HEK293 (cell line): ENCODE measurements at regions not wholly inside any gene's neighbourhood (a gene's known extent, or its start where the extent isn't known, plus 50 kb on each side); places are given as distances from the start of the nearest gene placed in this dataset.

Experiments
- CTCF ChIA-PET: fragments of 350-600 bp; formaldehyde crosslinking; extraction: SDS; loops from one replicate; lab custom pipeline; 2021; ENCODE audit warnings: antibody characterized with exemption; lab: Yijun Ruan, JAX
- POLR2A ChIA-PET: fragments of 300-600 bp; formaldehyde crosslinking; extraction: SDS; loops from one replicate; lab custom pipeline; 2020; ENCODE audit warnings: antibody characterized with exemption, inconsistent platforms; lab: Yijun Ruan, JAX
- H3K27ac ChIP-seq: fragments of 200-500 bp; sonication (Bioruptor generic); 2 replicates; pipeline ENCODE4 v1.5.1; 2014; ENCODE audit warnings: low read depth, low read length, control low read depth, inconsistent platforms; ENCODE audit errors: extremely low read depth
- H3K36me3 ChIP-seq, 2 experiments: fragments of 200-500 bp in 1 of 2; sonication (Bioruptor generic) in 1 of 2; 1 replicate in 1 of 2; 2 replicates in 1 of 2; pipeline ENCODE4 v1.5.1; 2014 to 2017; ENCODE audit warnings: inconsistent platforms in 2 of 2, low read length in 2 of 2; ENCODE audit not compliant: control insufficient read depth in 2 of 2, insufficient read depth in 1 of 2
- H3K4me1 ChIP-seq: fragments of 200-500 bp; sonication (Bioruptor generic); 2 replicates; pipeline ENCODE4 v1.5.1; 2014; ENCODE audit warnings: mild to moderate bottlenecking, low read length, inconsistent platforms; ENCODE audit not compliant: control insufficient read depth, insufficient read depth
- H3K4me3 ChIP-seq: 2 replicates; pipeline ENCODE4 v1.5.1; 2011; ENCODE audit warnings: low read depth, mild to moderate bottlenecking, control low read depth, low read length, moderate library complexity
- H3K9me3 ChIP-seq: fragments of 200-500 bp; sonication (Bioruptor generic); 2 replicates; pipeline ENCODE4 v1.5.1; 2014; ENCODE audit warnings: low read depth, low read length, inconsistent platforms; ENCODE audit not compliant: control insufficient read depth, insufficient read depth
- HOXD13 ChIP-seq: sonication (generic); formaldehyde crosslinking; IDR thresholded peaks from 2 replicates; pipeline ENCODE4 v1.8.0; 2022; ENCODE audit warnings: missing genetic modification reagents, borderline replicate concordance
- KLF8 ChIP-seq: fragments of 450-650 bp; formaldehyde crosslinking; IDR thresholded peaks from 2 replicates; pipeline ENCODE4 v1.5.1; 2016; ENCODE audit warnings: missing biosample characterization, missing genetic modification characterization
- MYNN ChIP-seq: fragments of 450-650 bp; formaldehyde crosslinking; IDR thresholded peaks from 2 replicates; pipeline ENCODE4 v1.5.1; 2016; ENCODE audit warnings: missing biosample characterization, missing genetic modification characterization, borderline replicate concordance
- OVOL3 ChIP-seq: fragments of 450-650 bp; formaldehyde crosslinking; IDR thresholded peaks from 2 replicates; pipeline ENCODE4 v1.5.1; 2016; ENCODE audit warnings: missing biosample characterization, missing genetic modification characterization
- PATZ1 ChIP-seq: fragments of 450-650 bp; formaldehyde crosslinking; IDR thresholded peaks from 2 replicates; pipeline ENCODE4 v1.5.1; 2016; ENCODE audit warnings: missing biosample characterization, missing genetic modification characterization
- RBAK ChIP-seq: fragments of 450-650 bp; formaldehyde crosslinking; IDR thresholded peaks from 2 replicates; pipeline ENCODE4 v1.5.1; 2016; ENCODE audit warnings: missing biosample characterization, missing genetic modification characterization
- ZBTB21 ChIP-seq: fragments of 450-650 bp; formaldehyde crosslinking; IDR thresholded peaks from 2 replicates; pipeline ENCODE4 v1.5.1; 2017; ENCODE audit warnings: missing biosample characterization, missing genetic modification characterization
- ZFHX2 ChIP-seq: fragments of 450-650 bp; formaldehyde crosslinking; conservative IDR thresholded peaks from 2 replicates; pipeline ENCODE4 v1.5.1; 2016; ENCODE audit warnings: missing biosample characterization, missing genetic modification characterization
- ZIC2 ChIP-seq: fragments of 450-650 bp; formaldehyde crosslinking; IDR thresholded peaks from 2 replicates; pipeline ENCODE4 v1.5.1; 2016; ENCODE audit warnings: missing biosample characterization, missing genetic modification characterization
- ZNF133 ChIP-seq: fragments of 450-650 bp; formaldehyde crosslinking; IDR thresholded peaks from 2 replicates; pipeline ENCODE4 v1.5.1; 2016; ENCODE audit warnings: missing biosample characterization, missing genetic modification characterization
- ZNF16 ChIP-seq: fragments of 450-650 bp; formaldehyde crosslinking; IDR thresholded peaks from 2 replicates; pipeline ENCODE4 v1.5.1; 2016; ENCODE audit warnings: low read depth, missing biosample characterization, missing genetic modification characterization
- ZNF184 ChIP-seq: fragments of 450-650 bp; IDR thresholded peaks from 2 replicates; pipeline ENCODE4 v1.5.1; 2018; ENCODE audit warnings: missing biosample characterization, mild to moderate bottlenecking, missing genetic modification characterization
- ZNF19 ChIP-seq: fragments of 450-650 bp; formaldehyde crosslinking; IDR thresholded peaks from 2 replicates; pipeline ENCODE4; 2016; ENCODE audit warnings: missing biosample characterization, missing genetic modification characterization, low read depth
- ZNF26 ChIP-seq: fragments of 450-650 bp; formaldehyde crosslinking; IDR thresholded peaks from 2 replicates; pipeline ENCODE4 v1.5.1; 2016; ENCODE audit warnings: missing biosample characterization, missing genetic modification characterization
- ZNF302 ChIP-seq: fragments of 450-650 bp; formaldehyde crosslinking; IDR thresholded peaks from 2 replicates; pipeline ENCODE4 v1.5.1; 2016; ENCODE audit warnings: missing biosample characterization, missing genetic modification characterization, low read depth
- ZNF341 ChIP-seq: fragments of 450-650 bp; formaldehyde crosslinking; IDR thresholded peaks from 2 replicates; pipeline ENCODE4; 2016; ENCODE audit warnings: low read depth, missing biosample characterization, missing genetic modification characterization
- ZNF394 ChIP-seq: fragments of 450-650 bp; formaldehyde crosslinking; IDR thresholded peaks from 2 replicates; pipeline ENCODE4 v1.5.1; 2016; ENCODE audit warnings: missing biosample characterization, missing genetic modification characterization, mild to moderate bottlenecking, moderate library complexity, borderline replicate concordance
- ZNF529 ChIP-seq: fragments of 450-650 bp; formaldehyde crosslinking; IDR thresholded peaks from 2 replicates; pipeline ENCODE4 v1.5.1; 2017; ENCODE audit warnings: missing genetic modification characterization, missing biosample characterization; ENCODE audit not compliant: insufficient replicate concordance
- ZNF596 ChIP-seq: fragments of 450-650 bp; IDR thresholded peaks from 2 replicates; pipeline ENCODE4 v1.5.0; 2018; ENCODE audit warnings: missing biosample characterization, mild to moderate bottlenecking, missing genetic modification characterization, moderate library complexity
- ZNF600 ChIP-seq: fragments of 450-650 bp; formaldehyde crosslinking; IDR thresholded peaks from 2 replicates; pipeline ENCODE4 v1.5.1; 2016; ENCODE audit warnings: missing biosample characterization, missing genetic modification characterization
- ZNF623 ChIP-seq: fragments of 450-650 bp; formaldehyde crosslinking; IDR thresholded peaks from 2 replicates; pipeline ENCODE4 v1.5.1; 2016; ENCODE audit warnings: missing biosample characterization, missing genetic modification characterization
- ZNF658 ChIP-seq: fragments of 450-650 bp; formaldehyde crosslinking; IDR thresholded peaks from 2 replicates; pipeline ENCODE4; 2016; ENCODE audit warnings: missing biosample characterization, missing genetic modification characterization
- ZNF704 ChIP-seq: fragments of 450-650 bp; formaldehyde crosslinking; IDR thresholded peaks from 2 replicates; pipeline ENCODE4 v1.5.1; 2016; ENCODE audit warnings: missing biosample characterization, missing genetic modification characterization
- ZSCAN23 ChIP-seq: fragments of 450-650 bp; formaldehyde crosslinking; IDR thresholded peaks from 2 replicates; pipeline ENCODE4 v1.5.1; 2016; ENCODE audit warnings: missing biosample characterization, missing genetic modification characterization
- TF ChIP-seq, protein P1 (sequence below): fragments of 450-650 bp; formaldehyde crosslinking; IDR thresholded peaks from 2 replicates; pipeline ENCODE4 v1.5.1; 2016; ENCODE audit warnings: missing biosample characterization, missing genetic modification characterization
- TF ChIP-seq, protein P2 (sequence below): fragments of 450-650 bp; formaldehyde crosslinking; IDR thresholded peaks from 2 replicates; pipeline ENCODE4 v1.5.1; 2017; ENCODE audit warnings: missing biosample characterization, missing genetic modification characterization
- TF ChIP-seq, protein P3 (sequence below): fragments of 450-650 bp; formaldehyde crosslinking; IDR thresholded peaks from 2 replicates; pipeline ENCODE4 v1.5.1; 2017; ENCODE audit warnings: missing biosample characterization, mild to moderate bottlenecking, missing genetic modification characterization, moderate library complexity

DNA sequence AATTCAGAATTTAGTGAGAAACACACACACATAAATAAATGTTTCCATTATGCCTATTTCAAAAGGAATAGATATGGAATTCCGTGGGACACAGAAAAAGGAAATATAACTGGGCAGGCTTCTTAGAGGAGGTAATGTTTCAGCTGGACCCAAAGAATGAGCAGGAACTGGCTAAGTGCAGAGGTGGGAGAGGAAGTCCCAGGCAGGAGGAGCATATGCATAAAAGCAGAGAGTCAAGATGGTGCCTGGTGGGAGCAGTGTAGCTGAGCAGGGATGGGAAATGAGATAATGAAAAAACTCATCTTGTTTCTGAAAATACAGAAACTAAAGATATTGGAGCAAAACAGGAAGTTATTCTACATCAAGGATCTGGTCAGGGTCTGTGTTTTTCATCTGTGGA lies 115.2 kb upstream of the MAGI3 start:
- CTCF ChIA-PET: interaction anchor here (0.6 to 0.7 kb wide), 3 partner anchors 35 to 129 kb away, joined by 3 to 4 read pairs (median 4); no protein-coding TSS in a partner anchor
- no peak for TF ChIP-seq ZNF658 (tag by site-specific recombination)
- TF ChIP-seq ZNF341 (tag by site-specific recombination): no peak
- no peak for TF ChIP-seq ZFHX2 (tag by site-specific recombination)
- TF ChIP-seq ZBTB21: no peak
- TF ChIP-seq ZNF16: no peak
- TF ChIP-seq ZIC2 (tag by site-specific recombination): no peak
- TF ChIP-seq ZNF600 (tag by site-specific recombination): no peak
- TF ChIP-seq MYNN (tag by site-specific recombination): no peak
- TF ChIP-seq ZNF529 (tag by site-specific recombination): no peak
- TF ChIP-seq KLF8: no peak
- TF ChIP-seq ZNF184 (tag by site-specific recombination): no peak
- TF ChIP-seq ZNF394 (tag by site-specific recombination): no peak
- no peak for TF ChIP-seq ZNF596
- TF ChIP-seq HOXD13 (CRISPR knock-in tag): no peak
- TF ChIP-seq ZNF133 (tag by site-specific recombination): no peak
- no peak for TF ChIP-seq ZSCAN23
- TF ChIP-seq ZNF19 (tag by site-specific recombination): no peak
- no peak for TF ChIP-seq PATZ1 (tag by site-specific recombination)
- Histone ChIP-seq H3K9me3 (no peaks in the 10 kb centered on the region), H3K4me3 (no peak overlapping the region), H3K36me3 (no peaks in the 10 kb centered on the region), H3K27ac (no peak overlapping the region), H3K4me1 (no peaks in the 10 kb centered on the region)
- POLR2A ChIA-PET: no interaction called here

GRCh38 chr1:113275691-113276090 lies 114.6 kb upstream of the MAGI3 start:
- Histone ChIP-seq H3K4me3 (no peak overlapping the region), H3K9me3 (no peaks in the 10 kb centered on the region), H3K4me1 (no peaks in the 10 kb centered on the region), H3K27ac (no peak overlapping the region), H3K36me3 (no peaks in the 10 kb centered on the region)
- POLR2A ChIA-PET: interaction anchor here (1.2 kb wide), 1 partner anchor 114 kb away, joined by 3 read pairs; the partner anchor contains the start of gene MAGI3
- CTCF ChIA-PET: interaction anchor here (0.6 kb wide), 2 partner anchors 35 to 55 kb away, joined by 3 to 4 read pairs; no protein-coding TSS in a partner anchor
- TF ChIP-seq RBAK (tag by site-specific recombination) (no peak), ZFHX2 (tag by site-specific recombination) (no peak), ZNF704 (tag by site-specific recombination) (no peak), ZNF623 (tag by site-specific recombination) (no peak), OVOL3 (tag by site-specific recombination) (no peak), ZNF302 (no peak), ZNF26 (no peak)
- TF ChIP-seq, protein P1, sequence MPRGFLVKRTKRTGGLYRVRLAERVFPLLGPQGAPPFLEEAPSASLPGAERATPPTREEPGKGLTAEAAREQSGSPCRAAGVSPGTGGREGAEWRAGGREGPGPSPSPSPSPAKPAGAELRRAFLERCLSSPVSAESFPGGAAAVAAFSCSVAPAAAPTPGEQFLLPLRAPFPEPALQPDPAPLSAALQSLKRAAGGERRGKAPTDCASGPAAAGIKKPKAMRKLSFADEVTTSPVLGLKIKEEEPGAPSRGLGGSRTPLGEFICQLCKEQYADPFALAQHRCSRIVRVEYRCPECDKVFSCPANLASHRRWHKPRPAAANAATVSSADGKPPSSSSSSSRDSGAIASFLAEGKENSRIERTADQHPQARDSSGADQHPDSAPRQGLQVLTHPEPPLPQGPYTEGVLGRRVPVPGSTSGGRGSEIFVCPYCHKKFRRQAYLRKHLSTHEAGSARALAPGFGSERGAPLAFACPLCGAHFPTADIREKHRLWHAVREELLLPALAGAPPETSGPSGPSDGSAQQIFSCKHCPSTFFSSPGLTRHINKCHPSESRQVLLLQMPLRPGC: no peak
- TF ChIP-seq, protein P2, sequence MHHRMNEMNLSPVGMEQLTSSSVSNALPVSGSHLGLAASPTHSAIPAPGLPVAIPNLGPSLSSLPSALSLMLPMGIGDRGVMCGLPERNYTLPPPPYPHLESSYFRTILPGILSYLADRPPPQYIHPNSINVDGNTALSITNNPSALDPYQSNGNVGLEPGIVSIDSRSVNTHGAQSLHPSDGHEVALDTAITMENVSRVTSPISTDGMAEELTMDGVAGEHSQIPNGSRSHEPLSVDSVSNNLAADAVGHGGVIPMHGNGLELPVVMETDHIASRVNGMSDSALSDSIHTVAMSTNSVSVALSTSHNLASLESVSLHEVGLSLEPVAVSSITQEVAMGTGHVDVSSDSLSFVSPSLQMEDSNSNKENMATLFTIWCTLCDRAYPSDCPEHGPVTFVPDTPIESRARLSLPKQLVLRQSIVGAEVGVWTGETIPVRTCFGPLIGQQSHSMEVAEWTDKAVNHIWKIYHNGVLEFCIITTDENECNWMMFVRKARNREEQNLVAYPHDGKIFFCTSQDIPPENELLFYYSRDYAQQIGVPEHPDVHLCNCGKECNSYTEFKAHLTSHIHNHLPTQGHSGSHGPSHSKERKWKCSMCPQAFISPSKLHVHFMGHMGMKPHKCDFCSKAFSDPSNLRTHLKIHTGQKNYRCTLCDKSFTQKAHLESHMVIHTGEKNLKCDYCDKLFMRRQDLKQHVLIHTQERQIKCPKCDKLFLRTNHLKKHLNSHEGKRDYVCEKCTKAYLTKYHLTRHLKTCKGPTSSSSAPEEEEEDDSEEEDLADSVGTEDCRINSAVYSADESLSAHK (tag by site-specific recombination): no peak
- TF ChIP-seq, protein P3, sequence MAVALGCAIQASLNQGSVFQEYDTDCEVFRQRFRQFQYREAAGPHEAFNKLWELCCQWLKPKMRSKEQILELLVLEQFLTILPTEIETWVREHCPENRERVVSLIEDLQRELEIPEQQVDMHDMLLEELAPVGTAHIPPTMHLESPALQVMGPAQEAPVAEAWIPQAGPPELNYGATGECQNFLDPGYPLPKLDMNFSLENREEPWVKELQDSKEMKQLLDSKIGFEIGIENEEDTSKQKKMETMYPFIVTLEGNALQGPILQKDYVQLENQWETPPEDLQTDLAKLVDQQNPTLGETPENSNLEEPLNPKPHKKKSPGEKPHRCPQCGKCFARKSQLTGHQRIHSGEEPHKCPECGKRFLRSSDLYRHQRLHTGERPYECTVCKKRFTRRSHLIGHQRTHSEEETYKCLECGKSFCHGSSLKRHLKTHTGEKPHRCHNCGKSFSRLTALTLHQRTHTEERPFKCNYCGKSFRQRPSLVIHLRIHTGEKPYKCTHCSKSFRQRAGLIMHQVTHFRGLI (tag by site-specific recombination): no peak
